GM21360 (cell line): ENCODE measurements at regions not wholly inside any gene's neighbourhood (a gene's known extent, or its start where the extent isn't known, plus 50 kb on each side); places are given as distances from the start of the nearest gene placed in this dataset.
"Not testable (repeated sequence)": the region's sequence is repeated elsewhere in the genome, so short reads cannot be mapped to it uniquely, and the experiment has no call there.

Experiments
- ATAC-seq: cut with Tn5 transposase; IDR thresholded peaks from one replicate; pipeline ENCODE4 v1.9.1; 2021; ENCODE audit warnings: mild to moderate bottlenecking, moderate library complexity; ENCODE audit not compliant: unreplicated experiment

DNA sequence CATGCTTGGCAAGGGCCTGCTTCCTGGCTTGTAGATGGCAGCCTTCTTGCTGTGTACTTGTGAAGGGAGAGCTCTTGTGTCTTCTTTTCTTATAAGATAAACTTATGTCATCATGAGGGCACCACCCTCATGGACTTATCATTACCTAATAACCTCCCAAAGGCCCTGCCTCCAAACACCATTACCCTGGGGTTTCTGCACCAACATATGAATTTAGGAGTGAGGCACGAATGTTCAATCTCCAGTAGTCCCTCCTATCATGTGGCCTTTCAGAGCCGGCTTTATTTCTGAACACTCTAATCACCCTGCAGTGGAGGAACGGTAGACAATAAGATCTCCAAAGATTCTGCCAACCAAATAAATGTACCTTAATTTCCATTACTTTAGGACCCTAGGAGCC lies 144.3 kb downstream of the ABCC12 start:
- no peak for ATAC-seq

DNA sequence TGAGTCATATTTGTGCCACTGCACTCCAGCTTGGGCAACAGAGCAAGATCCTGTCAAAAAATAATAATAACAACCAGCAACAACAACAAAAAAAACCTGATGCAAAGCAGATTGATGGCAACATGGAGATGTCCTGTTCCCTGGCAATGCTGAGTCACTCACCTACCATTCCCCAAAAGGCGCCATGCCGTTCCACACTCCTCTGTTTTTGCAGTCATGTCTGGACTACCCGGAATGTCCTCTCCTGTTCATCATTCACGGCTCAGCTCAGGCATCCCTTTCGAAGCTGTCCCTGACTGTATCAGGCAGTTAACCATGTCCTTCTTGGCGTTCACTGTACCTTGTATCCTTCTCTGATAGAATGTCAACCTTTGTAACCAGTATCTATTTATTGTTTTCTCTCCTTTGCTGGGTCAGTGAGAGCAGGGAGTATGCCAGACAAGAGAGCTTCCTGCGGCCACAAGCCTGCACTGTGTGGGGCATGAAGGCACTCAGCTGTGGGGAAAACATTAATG lies 147.7 kb downstream of the ABCC12 start:
- no peak for ATAC-seq

DNA sequence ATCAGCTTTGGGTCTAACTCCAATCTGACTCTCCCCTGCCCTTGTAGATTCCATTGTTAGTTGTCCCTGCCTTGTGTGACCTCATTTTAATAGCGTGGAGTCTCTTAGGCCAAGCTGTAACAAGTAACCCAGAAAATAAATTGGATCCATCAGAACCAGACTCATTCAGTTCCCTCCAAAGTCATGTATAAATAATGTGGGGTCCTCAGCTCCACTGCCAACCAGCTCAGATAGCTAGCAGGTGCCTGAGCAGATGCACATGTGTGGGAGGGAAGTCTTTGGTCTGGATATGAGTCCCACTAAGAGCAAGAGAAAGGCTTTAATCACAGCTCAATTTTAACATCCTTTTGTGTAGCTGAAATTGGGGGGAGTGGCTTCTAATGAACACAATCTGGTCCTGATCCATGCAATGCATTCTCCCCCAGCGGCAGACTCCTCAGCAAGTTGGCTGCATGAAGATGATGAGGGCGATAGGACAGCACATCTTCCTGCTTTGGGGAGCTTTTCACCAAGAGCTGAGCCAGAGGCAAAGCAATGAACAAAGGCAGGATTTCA lies 151.6 kb downstream of the ABCC12 start:
- no peak for ATAC-seq

DNA sequence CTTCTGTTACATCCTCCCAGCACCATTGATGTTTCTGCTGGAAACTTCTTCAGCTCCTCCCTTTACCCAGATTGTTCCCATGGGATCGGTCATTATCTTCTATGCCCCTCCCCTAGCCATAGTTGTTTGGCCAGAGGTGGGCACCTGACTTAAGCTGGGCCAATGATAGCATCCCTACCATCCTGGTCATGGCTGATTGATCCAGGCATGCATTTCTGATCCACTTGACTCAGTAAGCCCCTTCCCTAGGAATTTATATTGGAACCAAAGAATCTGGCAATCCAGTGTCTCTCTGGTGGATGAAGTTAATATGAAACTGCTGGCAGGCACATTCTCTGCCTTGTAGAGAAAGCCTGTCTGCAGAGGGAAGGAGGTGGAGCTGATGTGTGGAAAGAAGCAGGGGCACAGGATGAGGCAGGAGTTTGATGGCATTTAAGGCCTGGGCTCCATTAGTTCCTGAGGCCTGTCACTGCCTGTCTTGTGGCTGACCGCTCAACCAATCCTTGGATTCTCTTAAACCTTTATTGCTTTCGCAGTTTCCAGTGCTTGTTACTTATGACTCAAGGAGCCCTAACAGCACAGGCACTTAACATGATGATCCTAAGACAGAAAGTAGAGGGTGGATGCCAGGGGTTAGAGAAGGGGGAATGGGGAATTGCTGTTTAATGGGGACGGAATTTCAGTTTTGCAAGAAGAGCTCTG lies 152.4 kb downstream of the ABCC12 start:
- ATAC-seq: no peak

DNA sequence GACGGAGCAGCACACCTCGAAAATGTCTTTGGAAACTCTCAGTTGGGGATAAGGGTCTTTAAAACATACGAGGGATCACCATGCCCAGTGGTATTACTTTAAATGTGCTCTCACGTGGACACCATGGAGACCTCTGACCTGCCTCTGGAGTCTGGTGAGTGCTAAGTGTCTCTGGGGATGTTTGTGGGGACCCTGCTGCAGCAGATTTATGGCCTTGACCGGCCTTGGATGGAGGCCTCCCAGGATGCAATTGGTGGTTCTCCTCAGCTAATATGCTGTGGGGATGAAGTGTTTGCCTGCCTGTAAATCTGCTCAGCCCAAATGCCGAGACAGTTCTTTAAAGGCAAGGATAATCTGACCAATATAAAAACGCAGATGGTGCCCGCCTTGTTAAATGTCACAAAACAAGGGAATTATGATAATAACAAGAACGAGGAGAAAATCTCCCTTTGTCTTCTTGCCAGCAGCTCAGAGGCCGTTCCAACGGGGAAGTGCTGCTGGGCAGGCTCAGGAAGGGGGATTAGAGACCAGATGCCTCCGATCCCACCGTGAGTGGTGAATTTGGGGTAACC lies 154.4 kb downstream of the ABCC12 start:
- ATAC-seq: no peak

DNA sequence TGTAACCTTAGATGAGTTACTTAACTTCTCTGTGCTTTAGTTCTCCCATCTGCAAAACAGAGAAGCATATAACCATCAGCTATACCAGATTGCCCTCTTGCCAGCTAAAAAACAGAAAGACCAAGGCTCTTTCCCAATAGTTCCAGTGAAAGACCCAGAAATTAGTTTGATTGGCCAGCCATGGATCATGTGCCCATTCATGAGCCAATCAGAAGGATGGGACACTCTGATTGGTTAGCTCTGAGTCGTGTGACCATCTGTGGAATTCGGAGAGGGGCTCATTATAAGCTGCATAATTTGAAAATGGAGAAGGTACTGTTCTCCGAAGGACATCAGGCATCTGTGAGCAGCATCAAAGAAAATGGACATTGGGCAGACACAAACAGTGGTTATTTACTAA lies 155.2 kb downstream of the ABCC12 start:
- ATAC-seq: no peak

DNA sequence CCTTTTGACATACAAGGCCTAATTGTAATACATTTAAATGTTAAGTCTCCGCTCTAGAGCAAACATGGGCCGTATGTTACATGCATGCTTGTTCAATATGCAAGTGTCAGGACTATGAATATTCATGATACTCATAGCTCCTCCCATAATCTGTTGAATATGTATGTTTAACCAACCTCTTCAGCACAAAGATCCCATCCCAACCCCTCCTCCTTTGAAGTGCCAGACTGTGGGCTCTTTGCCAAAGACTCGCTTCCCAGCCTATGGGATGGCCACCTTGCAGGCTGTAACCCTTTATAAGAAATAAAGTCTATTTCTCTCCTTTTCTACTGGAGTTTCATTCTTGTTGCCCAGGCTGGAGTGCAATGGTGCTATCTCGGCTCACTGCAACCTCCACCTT lies 156.2 kb downstream of the ABCC12 start:
- no peak for ATAC-seq

DNA sequence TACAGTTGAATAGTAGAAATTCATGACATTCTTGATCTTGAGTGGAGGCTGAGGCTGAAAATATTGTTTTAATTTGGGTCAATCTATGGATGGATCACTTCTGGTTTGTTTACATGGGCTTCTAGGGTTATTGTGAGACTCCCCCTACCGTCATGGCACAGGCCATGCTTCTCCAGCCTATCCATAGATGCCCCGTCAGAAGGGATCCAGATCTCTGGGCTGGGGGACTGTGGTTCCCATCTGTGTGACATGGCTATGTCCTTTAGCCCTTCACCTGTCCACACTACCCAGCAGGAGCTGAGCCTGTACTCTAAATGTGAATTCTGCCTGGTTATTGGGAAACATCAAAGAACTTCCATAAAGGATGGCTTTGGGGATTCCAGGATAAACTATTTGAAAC lies 160.4 kb downstream of the ABCC12 start:
- no peak for ATAC-seq

DNA sequence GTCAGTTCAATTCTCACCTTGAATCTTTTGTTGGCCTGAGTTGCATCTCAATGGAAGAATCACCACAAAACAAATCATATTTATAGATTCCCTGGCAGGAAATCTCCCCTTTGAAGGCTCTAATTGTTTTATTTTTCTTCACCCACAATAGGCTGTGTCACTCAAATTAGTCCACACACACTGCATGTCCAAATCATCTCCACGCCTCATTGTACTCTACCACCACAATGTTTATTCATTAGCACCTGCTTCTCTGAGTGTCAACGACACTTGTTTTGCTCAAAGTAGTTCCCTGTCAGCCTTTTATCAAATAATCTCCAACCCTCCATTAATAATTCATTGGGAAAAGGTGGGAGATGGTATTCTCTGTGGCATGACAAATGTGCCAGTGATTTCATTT lies 164.3 kb downstream of the ABCC12 start:
- no peak for ATAC-seq

DNA sequence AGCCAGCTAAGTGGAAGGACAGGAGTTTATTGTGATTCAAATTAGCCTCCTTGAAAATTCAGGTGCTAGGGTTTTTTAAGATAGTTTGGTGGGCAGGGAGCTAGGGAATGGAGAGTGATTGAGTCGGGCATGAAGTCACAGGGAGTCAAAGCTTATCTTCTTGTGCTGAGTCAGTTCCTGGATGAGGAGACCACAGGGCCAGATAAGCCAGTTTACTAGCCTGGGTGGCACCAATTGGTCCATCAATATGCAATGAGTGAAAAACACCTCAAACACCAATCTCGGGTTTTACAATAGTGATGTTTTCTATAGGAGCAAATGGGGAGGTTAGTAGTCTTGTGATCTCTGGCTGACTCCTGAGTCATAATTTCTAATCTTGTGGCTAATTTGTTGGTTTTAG lies 165.1 kb downstream of the ABCC12 start:
- no peak for ATAC-seq

DNA sequence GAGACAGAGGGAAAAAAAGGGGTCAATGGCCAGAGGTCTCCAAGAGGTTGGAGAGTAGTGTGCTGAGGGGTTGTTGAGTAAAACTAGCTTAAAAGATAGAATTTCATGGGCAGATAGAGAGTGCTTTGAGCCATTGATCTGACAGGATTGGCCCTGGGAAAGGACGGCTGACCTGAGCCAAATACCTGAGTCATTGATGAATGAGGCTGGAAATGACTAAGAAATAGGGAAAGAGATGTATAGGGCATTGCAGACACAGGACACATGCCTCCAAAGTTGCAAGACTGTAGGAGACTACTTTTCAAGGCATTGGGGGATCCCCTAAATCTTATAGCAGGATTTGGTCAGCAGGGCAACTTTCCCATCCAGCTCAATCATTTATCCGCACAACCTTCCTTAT lies 168.7 kb downstream of the ABCC12 start:
- no peak for ATAC-seq

DNA sequence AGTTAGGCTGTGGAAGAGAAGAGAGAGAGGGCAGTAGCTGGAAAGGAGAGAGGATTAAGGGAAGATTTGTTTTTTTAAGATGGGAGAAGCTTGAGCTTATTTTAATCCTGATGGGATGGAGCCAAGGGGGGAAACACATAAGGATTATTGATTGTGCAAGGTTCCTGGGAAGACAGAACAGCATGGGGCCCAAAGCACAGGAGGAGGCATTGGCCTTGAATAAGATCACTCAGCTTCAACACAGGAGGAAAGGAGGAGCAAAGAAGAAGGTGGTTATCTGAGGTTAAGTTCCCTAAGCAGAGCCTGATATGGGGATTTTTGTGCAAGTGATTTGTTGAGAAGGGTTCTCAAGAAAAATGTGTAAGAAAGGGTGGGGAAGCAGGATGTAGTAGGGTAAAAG lies 169.8 kb downstream of the ABCC12 start:
- ATAC-seq: no peak

DNA sequence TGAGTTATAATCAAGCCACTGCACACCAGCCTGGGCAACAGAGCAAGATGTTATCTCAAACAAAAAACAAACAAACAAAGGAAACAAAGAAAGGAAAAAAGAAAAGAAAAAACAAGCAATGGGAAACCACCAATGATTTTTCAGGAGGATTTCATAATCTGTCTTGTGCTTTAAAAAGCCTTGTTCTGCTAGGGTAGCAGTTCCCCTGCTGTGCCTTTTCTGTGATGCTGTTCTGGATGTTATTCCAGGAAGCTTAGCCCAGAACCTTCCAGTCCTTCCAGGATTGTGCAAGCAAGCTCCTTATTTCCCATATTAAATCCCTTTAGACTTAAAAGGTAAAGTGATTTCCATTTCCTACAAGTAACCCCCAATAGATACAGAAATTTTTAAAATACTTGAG lies 171.1 kb downstream of the ABCC12 start:
- ATAC-seq: no peak

DNA sequence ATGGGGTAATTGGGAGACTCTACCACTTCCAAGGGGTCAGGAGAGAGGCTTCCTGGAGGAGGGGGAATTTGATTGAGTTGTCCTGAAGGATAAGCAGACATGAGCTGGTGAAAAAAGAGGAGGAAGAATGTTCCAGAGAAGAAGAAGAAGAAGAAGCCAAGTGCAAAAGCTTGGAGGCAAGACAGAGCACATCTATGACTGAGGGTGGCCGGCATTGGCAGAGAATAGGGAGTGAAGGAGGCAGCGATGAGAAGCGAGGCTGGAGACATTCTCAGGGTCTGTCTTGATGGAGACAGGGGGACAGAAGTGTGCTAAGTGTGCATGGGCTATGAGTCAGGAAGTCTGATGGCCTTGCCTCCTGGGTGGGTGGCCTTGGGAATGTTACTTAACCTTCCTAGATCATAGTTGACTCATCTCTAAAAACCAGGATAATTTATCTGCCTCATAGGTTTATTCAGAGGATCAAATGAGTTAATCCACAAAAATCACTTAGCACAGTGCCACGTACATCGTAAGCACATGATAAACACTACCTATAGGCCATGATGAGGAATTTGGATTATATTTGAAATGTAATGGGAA lies 171.7 kb downstream of the ABCC12 start:
- no peak for ATAC-seq

DNA sequence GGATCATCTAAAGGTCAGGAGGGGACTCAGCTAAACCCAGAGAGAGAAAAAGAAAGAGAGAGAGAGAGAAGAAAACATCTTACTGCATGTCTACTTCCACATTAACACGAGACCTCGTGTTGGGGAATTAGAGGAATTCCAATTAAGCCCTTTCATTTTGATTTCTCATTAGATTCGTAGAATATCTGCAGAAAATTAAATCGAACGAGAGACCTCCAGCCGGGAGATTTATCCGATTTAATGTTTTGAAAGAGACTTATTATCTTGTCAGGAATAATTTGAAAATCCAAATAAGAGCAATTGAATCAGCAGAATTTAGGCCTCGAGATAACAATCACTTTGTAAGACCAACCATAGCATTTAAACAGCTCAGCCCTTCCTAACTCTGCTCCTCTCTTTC lies 175.6 kb downstream of the ABCC12 start:
- no peak for ATAC-seq

DNA sequence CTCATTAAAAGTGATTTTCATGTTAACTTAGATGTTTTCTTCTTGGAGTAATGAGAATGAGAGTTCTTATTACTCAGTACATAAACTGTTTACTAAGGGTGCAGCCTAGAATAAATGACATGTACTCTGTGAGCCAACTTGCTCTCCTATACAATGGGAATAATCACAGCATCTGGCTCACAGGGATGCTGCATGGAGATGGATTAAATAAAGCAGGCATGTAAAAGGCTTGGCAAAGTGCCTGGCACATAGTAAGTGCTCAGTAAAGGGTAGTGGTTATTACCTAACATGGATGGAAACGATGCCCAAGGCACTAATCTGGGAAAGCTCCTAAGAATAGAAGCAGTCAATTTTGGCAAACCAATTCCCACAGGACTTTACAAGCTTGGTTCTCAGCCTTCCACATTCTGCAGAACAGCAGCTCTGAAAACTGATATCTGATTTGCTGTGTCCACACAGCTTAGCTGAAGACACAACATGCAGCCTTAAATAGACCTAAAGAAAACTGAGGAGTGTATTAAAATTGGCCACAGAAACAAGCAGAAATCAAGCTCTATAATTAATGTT lies 176.1 kb downstream of the ABCC12 start:
- no peak for ATAC-seq

DNA sequence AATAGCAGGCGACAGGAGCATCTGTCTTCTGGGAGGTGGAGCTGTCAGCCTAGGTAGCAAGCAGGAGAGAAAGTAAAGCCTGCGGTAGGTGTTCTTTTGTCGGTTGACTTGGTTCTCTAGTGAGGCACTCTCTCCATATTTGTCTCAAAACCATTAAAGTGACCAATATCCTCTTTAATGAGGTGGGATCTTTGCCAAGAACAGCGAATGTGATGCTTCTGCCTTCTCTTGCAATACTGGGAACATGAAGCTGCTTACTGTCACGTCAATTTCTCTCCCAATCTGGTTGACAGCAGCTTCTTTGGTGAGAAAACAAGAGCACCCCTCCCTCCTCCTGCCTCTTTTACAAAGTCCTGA lies 176.7 kb downstream of the ABCC12 start:
- ATAC-seq: no peak

DNA sequence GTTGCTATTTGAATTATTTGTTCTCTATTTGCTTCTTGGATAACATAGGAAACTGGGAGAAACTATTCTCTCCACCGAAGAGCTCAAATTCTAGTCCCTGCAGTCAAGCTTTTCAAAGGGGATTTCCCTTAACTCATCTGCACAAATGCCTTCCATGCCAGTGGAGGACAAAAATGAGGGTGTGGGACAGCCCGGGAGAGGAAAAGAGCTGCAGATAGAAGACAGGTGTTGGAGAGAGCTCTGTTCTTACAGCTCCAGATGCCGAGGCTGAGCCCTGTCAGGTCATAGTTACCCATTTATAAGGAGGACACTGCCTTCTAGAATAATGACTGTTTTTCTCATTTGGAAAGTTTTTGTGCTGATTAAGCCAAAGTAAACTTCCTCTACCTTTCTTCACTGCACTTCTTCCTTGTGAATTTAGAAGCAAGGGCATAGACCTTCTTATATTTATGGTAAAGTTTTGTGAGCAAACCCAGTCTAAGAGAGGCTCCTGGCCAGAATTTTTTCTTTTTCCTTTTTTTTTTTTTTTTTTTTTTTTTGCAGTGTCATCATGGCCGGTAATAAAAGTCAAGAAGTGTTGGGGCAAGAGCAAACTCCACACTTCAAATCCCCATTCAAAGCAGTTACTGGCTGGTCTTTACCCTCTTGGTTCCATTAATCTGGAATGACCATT lies 177.2 kb downstream of the ABCC12 start:
- ATAC-seq: no peak

DNA sequence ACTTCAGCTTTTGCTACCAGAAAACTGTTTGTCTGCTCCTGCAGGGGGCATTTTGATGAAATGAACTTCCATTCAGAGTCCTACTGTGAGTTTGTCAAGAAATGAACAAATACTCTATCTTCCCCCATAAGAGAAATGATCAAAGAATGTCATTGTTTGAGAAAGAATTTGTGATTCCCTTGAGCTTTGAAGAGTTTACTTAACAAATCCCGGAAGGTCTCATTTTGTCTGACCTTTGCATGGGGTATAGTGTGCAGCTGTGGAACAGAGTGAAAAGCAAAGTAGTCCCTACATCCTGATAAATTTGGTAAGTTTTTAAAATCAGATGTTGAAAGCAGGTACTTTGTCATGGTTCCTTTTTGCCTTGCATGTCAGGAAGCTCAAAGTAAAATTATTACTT lies 178.0 kb downstream of the ABCC12 start:
- ATAC-seq: no peak

DNA sequence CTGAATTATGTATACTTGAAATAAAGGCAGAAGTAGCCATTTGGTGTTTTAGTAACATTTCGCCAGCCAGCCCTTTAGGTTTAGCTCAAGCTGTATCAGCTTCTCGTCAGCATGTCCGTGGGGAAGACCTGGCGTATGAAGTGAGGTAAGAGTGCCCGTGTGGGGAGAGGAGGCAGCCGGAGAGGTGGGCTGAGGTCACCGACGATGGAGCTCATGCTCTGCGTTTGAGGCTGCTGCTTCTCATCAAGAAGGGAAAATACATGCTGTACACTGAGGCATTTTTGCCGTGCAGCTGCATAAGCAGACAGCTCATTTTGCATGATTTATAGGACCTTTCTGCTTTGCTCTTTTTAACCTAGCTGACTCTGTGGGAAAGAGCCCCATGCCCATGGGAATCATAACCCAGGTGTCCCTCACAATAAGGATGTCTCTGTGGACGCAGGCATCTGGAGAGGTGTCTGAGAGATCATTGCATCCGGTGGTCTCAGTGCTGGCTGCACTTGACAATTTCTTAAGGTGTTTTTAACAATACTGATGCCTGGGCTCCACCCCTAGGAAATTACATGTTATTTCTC lies 179.1 kb downstream of the ABCC12 start:
- no peak for ATAC-seq

DNA sequence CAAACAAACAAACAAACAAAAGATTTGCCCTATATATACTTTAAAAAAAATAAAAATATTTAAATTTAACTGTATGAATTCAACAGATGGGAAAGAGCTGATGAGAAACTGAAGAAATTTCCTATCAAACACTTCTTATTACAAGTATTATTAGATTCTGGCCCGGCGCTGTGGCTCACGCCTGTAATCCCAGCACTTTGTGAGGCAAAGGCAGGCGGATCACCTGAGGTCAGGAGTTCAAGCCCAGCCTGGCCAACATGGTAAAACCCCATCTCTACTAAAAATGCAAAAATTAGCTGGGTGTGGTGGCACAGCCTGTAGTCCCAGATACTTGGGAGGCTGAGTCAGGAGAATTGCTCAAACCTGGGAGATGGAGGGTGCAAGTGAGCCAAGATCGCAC lies 180.8 kb downstream of the ABCC12 start:
- ATAC-seq: not testable (repeated sequence)
